ENCODE measurements at regions not wholly inside any gene's neighbourhood (a gene's known extent, or its start where the extent isn't known, plus 50 kb on each side); places are given as distances from the start of the nearest gene placed in this dataset.

- TF ChIP-seq CTCF (IDR thresholded peaks at IDR 0.05; ENCODE audit: low read depth, low read length) (no peak), POLR2A (IDR thresholded peaks at IDR 0.05; ENCODE audit: extremely low read depth, insufficient read length) (no peak)
Observed at GRCh38 chr5:38719916-38720315, 125.9 kb upstream of the OSMR start.

All from NB4 (cell line).